ENCODE measurements at regions not wholly inside any gene's neighbourhood (a gene's known extent, or its start where the extent isn't known, plus 50 kb on each side); places are given as distances from the start of the nearest gene placed in this dataset.
"Not testable (repeated sequence)": the region's sequence is repeated elsewhere in the genome, so short reads cannot be mapped to it uniquely, and the experiment has no call there.

GRCh38 chr7:95863-96260, 96.5 kb upstream of the FAM20C start:
- Histone ChIP-seq H3K36me3 (ENCODE audit: control insufficient read depth in 1 of 2, insufficient read depth in 2 of 2, low read length in 2 of 2) (no peaks in the 10 kb centered on the region), H3K9me3 (ENCODE audit: control insufficient read depth in 1 of 2, low read length in 2 of 2) (no peaks in the 10 kb centered on the region), H3K4me1 (ENCODE audit: control insufficient read depth in 1 of 2, insufficient read depth in 2 of 2, low read length in 2 of 2) (no peaks in the 10 kb centered on the region), H3K27ac (ENCODE audit: low read length) (no peak overlapping the region), H3K27me3 (ENCODE audit: low read depth, low read length) (no peaks in the 10 kb centered on the region), H3K4me3 (ENCODE audit: low read depth in 1 of 2, low read length in 2 of 2) (no peak overlapping the region)

- Histone ChIP-seq H3K27ac (ENCODE audit: low read length) (no peak overlapping the region), H3K4me1 (ENCODE audit: control insufficient read depth in 1 of 2, insufficient read depth in 2 of 2, low read length in 2 of 2) (no peaks in the 10 kb centered on the region), H3K36me3 (ENCODE audit: control insufficient read depth in 1 of 2, insufficient read depth in 2 of 2, low read length in 2 of 2) (no peaks in the 10 kb centered on the region), H3K9me3 (ENCODE audit: control insufficient read depth in 1 of 2, low read length in 2 of 2) (no peaks in the 10 kb centered on the region), H3K27me3 (ENCODE audit: low read depth, low read length) (no peaks in the 10 kb centered on the region), H3K4me3 (ENCODE audit: low read depth in 1 of 2, low read length in 2 of 2) (no peak overlapping the region)
These were observed 95.5 kb upstream of the FAM20C start for GRCh38 chr7:96861-97260.

GRCh38 chr7:97310-97841, 95.0 kb upstream of the FAM20C start:
- Histone ChIP-seq H3K27me3 (ENCODE audit: low read depth, low read length) (no peaks in the 10 kb centered on the region), H3K4me3 (ENCODE audit: low read depth in 1 of 2, low read length in 2 of 2) (no peak overlapping the region), H3K9me3 (ENCODE audit: control insufficient read depth in 1 of 2, low read length in 2 of 2) (no peaks in the 10 kb centered on the region), H3K27ac (ENCODE audit: low read length) (no peak overlapping the region), H3K4me1 (ENCODE audit: control insufficient read depth in 1 of 2, insufficient read depth in 2 of 2, low read length in 2 of 2) (no peaks in the 10 kb centered on the region), H3K36me3 (ENCODE audit: control insufficient read depth in 1 of 2, insufficient read depth in 2 of 2, low read length in 2 of 2) (no peaks in the 10 kb centered on the region)

- no peak overlapping the region for H3K27ac ChIP-seq (ENCODE audit: low read length)
These were observed 91.0 kb upstream of the FAM20C start for GRCh38 chr7:101146-102046.

GRCh38 chr7:102047-102711, 90.2 kb upstream of the FAM20C start:
- Histone ChIP-seq H3K4me1 (ENCODE audit: control insufficient read depth in 1 of 2, insufficient read depth in 2 of 2, low read length in 2 of 2) (no peaks in the 10 kb centered on the region), H3K36me3 (ENCODE audit: control insufficient read depth in 1 of 2, insufficient read depth in 2 of 2, low read length in 2 of 2) (no peaks in the 10 kb centered on the region), H3K9me3 (ENCODE audit: control insufficient read depth in 1 of 2, low read length in 2 of 2) (no peaks in the 10 kb centered on the region), H3K27ac (ENCODE audit: low read length) (no peak overlapping the region), H3K27me3 (ENCODE audit: low read depth, low read length) (no peaks in the 10 kb centered on the region), H3K4me3 (ENCODE audit: low read depth in 1 of 2, low read length in 2 of 2) (no peak overlapping the region)

More at GRCh38 chr7:101146-102046, 91.0 kb upstream of the FAM20C start:
- H3K27me3 ChIP-seq (ENCODE audit: low read depth, low read length): no peaks in the 10 kb centered on the region
- H3K4me1 ChIP-seq (ENCODE audit: control insufficient read depth in 1 of 2, insufficient read depth in 2 of 2, low read length in 2 of 2): no peaks in the 10 kb centered on the region
- no peak overlapping the region for H3K4me3 ChIP-seq (ENCODE audit: low read depth in 1 of 2, low read length in 2 of 2)
- no peaks in the 10 kb centered on the region for H3K9me3 ChIP-seq (ENCODE audit: control insufficient read depth in 1 of 2, low read length in 2 of 2)
- H3K36me3 ChIP-seq (ENCODE audit: control insufficient read depth in 1 of 2, insufficient read depth in 2 of 2, low read length in 2 of 2): no peaks in the 10 kb centered on the region

- Histone ChIP-seq H3K36me3 (ENCODE audit: control insufficient read depth in 1 of 2, insufficient read depth in 2 of 2, low read length in 2 of 2) (no peaks in the 10 kb centered on the region), H3K27ac (ENCODE audit: low read length) (no peak overlapping the region), H3K27me3 (ENCODE audit: low read depth, low read length) (no peaks in the 10 kb centered on the region), H3K4me3 (ENCODE audit: low read depth in 1 of 2, low read length in 2 of 2) (no peak overlapping the region), H3K4me1 (ENCODE audit: control insufficient read depth in 1 of 2, insufficient read depth in 2 of 2, low read length in 2 of 2) (no peaks in the 10 kb centered on the region), H3K9me3 (ENCODE audit: control insufficient read depth in 1 of 2, low read length in 2 of 2) (no peaks in the 10 kb centered on the region)
These were observed 89.7 kb upstream of the FAM20C start for GRCh38 chr7:102721-103120.

- not testable (repeated sequence) for H3K4me1 ChIP-seq (ENCODE audit: control insufficient read depth in 1 of 2, insufficient read depth in 2 of 2, low read length in 2 of 2); H3K4me3 ChIP-seq (ENCODE audit: low read depth in 1 of 2, low read length in 2 of 2); H3K27ac ChIP-seq (ENCODE audit: low read length); H3K9me3 ChIP-seq (ENCODE audit: control insufficient read depth in 1 of 2, low read length in 2 of 2); H3K27me3 ChIP-seq (ENCODE audit: low read depth, low read length); H3K36me3 ChIP-seq (ENCODE audit: control insufficient read depth in 1 of 2, insufficient read depth in 2 of 2, low read length in 2 of 2)
These were observed 88.4 kb upstream of the FAM20C start for GRCh38 chr7:103981-104380.

- Histone ChIP-seq H3K4me3 (ENCODE audit: low read depth in 1 of 2, low read length in 2 of 2) (no peak overlapping the region), H3K9me3 (ENCODE audit: control insufficient read depth in 1 of 2, low read length in 2 of 2) (no peaks in the 10 kb centered on the region), H3K4me1 (ENCODE audit: control insufficient read depth in 1 of 2, insufficient read depth in 2 of 2, low read length in 2 of 2) (no peaks in the 10 kb centered on the region), H3K27ac (ENCODE audit: low read length) (no peak overlapping the region), H3K36me3 (ENCODE audit: control insufficient read depth in 1 of 2, insufficient read depth in 2 of 2, low read length in 2 of 2) (no peaks in the 10 kb centered on the region), H3K27me3 (ENCODE audit: low read depth, low read length) (no peaks in the 10 kb centered on the region)
These were observed 87.4 kb upstream of the FAM20C start for GRCh38 chr7:105002-105401.

GRCh38 chr7:106356-106755, 86.0 kb upstream of the FAM20C start:
- no peak overlapping the region for H3K27ac ChIP-seq (ENCODE audit: low read length)
- H3K36me3 ChIP-seq (ENCODE audit: control insufficient read depth in 1 of 2, insufficient read depth in 2 of 2, low read length in 2 of 2): no peaks in the 10 kb centered on the region
- H3K4me3 ChIP-seq (ENCODE audit: low read depth in 1 of 2, low read length in 2 of 2): no peak overlapping the region
- no peaks in the 10 kb centered on the region for H3K9me3 ChIP-seq (ENCODE audit: control insufficient read depth in 1 of 2, low read length in 2 of 2)
- H3K27me3 ChIP-seq (ENCODE audit: low read depth, low read length): no peaks in the 10 kb centered on the region
- H3K4me1 ChIP-seq (ENCODE audit: control insufficient read depth in 1 of 2, insufficient read depth in 2 of 2, low read length in 2 of 2): no peaks in the 10 kb centered on the region

- H3K27me3 ChIP-seq (ENCODE audit: low read depth, low read length): no peaks in the 10 kb centered on the region
- H3K4me1 ChIP-seq (ENCODE audit: control insufficient read depth in 1 of 2, insufficient read depth in 2 of 2, low read length in 2 of 2): no peaks in the 10 kb centered on the region
- no peak overlapping the region for H3K4me3 ChIP-seq (ENCODE audit: low read depth in 1 of 2, low read length in 2 of 2)
- no peak overlapping the region for H3K27ac ChIP-seq (ENCODE audit: low read length)
- H3K9me3 ChIP-seq (ENCODE audit: control insufficient read depth in 1 of 2, low read length in 2 of 2): no peaks in the 10 kb centered on the region
- H3K36me3 ChIP-seq (ENCODE audit: control insufficient read depth in 1 of 2, insufficient read depth in 2 of 2, low read length in 2 of 2): no peaks in the 10 kb centered on the region
These were observed 85.1 kb upstream of the FAM20C start for GRCh38 chr7:107233-107632.

- no peaks in the 10 kb centered on the region for H3K36me3 ChIP-seq (ENCODE audit: control insufficient read depth in 1 of 2, insufficient read depth in 2 of 2, low read length in 2 of 2)
- H3K4me3 ChIP-seq (ENCODE audit: low read depth in 1 of 2, low read length in 2 of 2): no peak overlapping the region
- H3K27ac ChIP-seq (ENCODE audit: low read length): no peak overlapping the region
- no peaks in the 10 kb centered on the region for H3K9me3 ChIP-seq (ENCODE audit: control insufficient read depth in 1 of 2, low read length in 2 of 2)
- H3K27me3 ChIP-seq (ENCODE audit: low read depth, low read length): no peaks in the 10 kb centered on the region
- H3K4me1 ChIP-seq (ENCODE audit: control insufficient read depth in 1 of 2, insufficient read depth in 2 of 2, low read length in 2 of 2): no peaks in the 10 kb centered on the region
These were observed 84.5 kb upstream of the FAM20C start for GRCh38 chr7:107907-108306.

Data from muscle layer of duodenum (tissue), 2 donors.